ENCODE measurements at regions not wholly inside any gene's neighbourhood (a gene's known extent, or its start where the extent isn't known, plus 50 kb on each side); places are given as distances from the start of the nearest gene placed in this dataset.

DNA sequence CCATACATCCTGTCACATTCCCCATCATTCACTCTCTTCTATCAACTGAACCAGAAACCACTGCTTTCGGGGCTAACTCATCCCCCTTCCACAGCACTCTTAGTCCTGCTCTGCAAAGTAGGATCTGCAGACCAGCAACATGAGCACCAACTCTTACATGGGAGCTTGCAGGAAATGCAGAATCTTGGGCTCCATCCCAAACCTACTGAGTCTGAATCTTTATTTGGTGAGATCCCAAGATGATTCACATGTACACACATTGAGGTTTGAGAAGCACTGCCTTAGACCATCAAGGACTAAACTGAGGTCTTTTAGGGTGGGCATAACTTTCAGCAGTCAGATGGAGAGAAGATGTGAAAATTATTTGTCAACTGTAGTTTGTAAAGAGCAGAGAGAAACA is 235.6 kb upstream of the EPHA4 start:
- in situ Hi-C loops (cut with MboI; ENCODE audit: low pct_unique_long_range_greater_than_20kb, low sequenced_read_pairs): no loop called here
- no peak for DNase-seq

DNA sequence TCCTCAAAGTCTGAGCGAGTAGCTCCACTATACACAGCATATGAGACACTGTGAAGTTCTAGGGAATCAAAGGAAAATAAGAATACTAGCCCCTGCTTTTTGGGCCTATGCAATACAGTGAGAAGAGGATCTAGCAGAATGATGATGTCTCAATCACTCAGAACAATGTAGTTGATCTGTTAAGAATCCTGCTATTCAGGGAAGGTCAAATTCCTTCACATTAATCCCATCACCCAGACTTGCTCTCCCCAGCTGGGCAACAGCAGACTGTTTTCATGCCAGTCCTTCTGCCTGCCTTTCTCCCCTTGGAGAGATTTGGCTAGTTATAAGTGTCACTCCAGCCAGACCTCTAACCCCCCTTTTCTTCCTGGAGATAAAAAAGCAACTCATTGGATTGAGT is 230.0 kb upstream of the EPHA4 start:
- DNase-seq: no peak
- in situ Hi-C loops (cut with MboI; ENCODE audit: low pct_unique_long_range_greater_than_20kb, low sequenced_read_pairs): no loop called here

DNA sequence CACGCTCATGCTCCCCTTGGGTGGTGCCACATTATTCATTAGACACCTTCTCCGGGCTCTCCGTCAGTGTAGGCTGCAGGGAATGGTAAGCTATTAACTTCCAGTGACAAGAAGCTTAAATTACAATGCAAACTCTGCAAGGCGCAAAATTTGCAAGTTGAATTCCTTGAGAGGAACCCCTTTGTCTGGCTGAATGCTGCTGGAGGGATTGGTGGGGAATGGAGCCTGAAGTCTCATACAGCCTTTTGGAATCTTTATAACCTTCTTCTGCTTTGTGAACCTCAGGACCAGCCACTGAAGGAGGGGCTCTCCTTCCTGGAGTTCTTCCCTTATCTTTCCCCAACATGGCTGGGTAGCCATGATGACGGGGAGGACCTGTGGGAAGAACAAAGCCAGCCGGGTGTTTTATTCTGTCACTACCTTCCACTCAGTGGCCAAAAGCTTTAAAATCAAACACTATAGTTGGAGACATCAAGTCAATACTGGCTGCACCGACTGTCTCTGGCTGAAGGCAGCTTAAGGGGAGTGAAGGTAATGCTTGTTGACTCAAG is 220.9 kb upstream of the EPHA4 start:
- in situ Hi-C loops (cut with MboI; ENCODE audit: low pct_unique_long_range_greater_than_20kb, low sequenced_read_pairs): no loop called here
- DNase-seq: no peak

DNA sequence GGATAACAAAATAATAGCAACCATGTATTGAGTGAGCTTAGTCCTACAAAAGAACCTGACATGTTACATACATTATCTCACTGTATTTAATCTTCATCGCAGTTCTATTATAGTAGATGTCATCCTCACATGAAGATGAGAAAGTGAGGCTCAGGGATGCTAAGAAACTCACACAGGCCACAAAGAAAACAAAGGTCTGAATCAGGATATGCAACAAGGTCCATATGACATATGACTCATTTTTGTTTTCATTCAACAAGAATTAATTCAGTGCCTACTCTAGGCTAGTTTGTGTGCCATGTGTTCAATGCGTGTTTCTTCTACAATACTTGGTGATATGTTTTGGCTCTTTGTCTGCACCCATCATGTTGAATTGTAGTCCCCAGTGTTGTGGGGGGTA is 219.7 kb upstream of the EPHA4 start:
- no peak for DNase-seq
- in situ Hi-C loops (cut with MboI; ENCODE audit: low pct_unique_long_range_greater_than_20kb, low sequenced_read_pairs): no loop called here

DNA sequence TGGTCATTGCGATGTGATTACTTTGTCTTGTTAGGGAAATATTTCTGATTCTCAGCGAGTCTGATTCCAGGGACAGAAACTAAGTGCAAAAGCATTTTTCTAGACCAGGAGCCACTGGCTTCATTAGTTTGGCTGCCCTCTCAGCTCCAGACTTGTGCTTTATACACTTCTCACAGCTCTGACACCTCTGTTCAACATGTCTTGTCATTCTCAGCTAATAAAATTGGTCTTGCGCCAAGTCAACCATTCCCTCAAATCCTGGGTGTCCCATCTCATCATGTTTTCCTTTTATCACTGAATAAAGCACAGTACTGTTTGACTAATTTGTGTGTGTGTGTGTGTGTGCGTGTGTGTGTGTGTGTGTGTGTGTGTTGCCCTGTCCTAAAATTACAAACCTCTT is 215.5 kb upstream of the EPHA4 start:
- DNase-seq: no peak
- in situ Hi-C loops (cut with MboI; ENCODE audit: low pct_unique_long_range_greater_than_20kb, low sequenced_read_pairs): no loop called here

DNA sequence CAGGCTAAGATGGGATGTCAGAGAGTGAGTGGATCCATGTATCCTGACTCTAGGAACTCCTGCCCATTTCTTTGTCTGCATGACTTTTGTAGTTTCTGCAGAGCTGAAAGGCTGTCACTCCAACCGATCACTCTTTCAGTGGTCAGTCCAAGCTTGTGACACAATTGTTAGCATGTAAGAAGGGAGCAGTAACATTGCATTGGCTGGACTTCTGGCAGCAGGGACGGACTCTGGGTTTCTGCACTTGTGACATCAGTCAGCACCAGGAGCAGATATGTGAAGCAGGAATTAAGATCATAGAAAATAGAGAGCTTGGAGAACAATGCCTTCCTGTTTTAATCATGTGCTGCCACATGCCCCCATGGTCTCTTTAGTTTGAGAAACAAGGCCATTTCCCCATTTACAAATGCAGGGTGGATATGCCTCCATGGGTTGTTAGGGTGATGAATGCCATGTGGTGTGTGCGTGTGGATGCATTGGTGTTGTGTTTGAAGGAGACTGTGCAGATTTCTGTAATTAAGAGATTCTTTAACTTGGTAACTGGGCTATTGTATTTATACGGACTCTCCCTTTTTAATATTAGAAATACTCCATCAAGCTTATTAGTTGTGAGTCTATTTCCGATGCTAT is 214.3 kb upstream of the EPHA4 start:
- no peak for DNase-seq
- in situ Hi-C loops (cut with MboI; ENCODE audit: low pct_unique_long_range_greater_than_20kb, low sequenced_read_pairs): no loop called here

DNA sequence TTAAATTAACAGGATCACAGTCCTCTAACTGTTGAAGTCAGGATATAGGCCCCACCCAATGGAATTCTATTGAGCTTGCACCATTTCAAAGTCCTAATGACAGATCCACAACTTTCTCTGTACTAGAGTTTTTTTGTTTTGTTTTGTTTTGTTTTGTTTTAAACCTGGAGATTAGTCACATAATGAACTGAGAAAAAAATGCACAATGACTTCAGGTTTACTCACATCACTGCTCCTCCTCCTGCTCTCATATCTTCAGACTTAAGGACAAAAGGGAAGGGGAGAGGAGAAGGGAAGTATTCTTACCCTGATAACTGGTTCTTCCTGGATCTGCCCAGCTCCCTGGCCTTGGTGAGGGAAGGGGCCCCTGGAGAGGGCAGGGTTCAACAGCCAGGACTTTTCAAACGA is 208.2 kb upstream of the EPHA4 start:
- DNase-seq: no peak
- in situ Hi-C loops (cut with MboI; ENCODE audit: low pct_unique_long_range_greater_than_20kb, low sequenced_read_pairs): no loop called here

DNA sequence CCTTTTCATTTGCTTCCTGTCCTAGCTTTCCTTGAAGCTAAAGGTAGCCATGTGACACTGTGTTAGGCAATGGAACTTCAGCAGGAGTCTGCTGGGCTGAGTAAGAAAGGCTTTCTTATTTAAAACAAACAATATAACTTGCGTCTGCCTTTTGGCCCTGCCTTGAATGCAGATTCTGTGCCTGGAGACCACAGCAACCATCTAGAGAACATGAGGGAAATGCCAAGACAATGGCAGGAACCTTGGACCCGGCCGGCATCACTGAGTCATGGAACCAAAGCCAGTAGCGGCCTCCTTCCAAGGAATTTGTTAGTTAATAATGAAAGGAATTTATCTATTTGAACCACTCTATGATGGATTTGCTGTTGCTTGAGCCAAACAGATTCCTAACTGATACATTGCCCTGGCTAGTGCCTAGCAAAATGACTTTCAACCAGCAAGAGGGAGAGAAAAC is 207.5 kb upstream of the EPHA4 start:
- no peak for DNase-seq
- in situ Hi-C loops (cut with MboI; ENCODE audit: low pct_unique_long_range_greater_than_20kb, low sequenced_read_pairs): no loop called here

DNA sequence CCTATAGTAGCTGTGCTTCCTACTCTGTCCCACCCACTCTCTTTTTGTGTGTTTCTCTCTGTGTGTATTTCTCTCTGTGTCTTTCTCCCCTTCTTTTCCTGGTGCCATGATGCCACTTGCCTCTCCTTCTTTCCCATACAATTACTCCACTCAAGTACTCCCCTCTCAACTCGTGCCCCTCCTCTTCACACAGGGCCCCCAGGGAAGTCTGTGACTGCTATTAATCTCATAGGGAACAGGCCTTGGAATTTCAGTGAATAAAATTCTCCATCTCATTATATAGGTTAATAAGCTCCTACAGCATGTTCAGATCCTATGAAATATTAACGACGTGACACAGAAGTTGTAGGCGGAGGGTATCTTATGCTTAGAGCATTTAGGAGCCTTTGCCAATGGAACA is 205.9 kb upstream of the EPHA4 start:
- in situ Hi-C loops (cut with MboI; ENCODE audit: low pct_unique_long_range_greater_than_20kb, low sequenced_read_pairs): no loop called here
- DNase-seq: no peak

DNA sequence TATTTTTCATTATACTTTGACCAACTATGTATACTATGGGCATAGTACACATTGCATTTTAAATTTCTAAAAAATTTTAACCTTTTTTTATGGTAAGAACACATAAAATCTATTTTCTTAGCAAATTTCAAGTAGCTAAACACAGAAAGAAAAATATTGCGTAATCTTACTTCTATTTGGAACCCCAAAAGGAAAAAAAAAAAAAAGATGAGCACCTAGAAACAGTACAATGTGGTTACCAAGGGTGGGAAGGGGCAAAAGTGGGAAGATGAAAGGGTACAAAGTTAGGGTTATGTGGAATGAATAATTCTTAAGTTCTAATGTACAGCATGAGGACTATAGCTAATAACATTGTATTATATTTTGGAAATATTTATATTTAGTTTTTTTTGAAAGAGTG is 205.0 kb upstream of the EPHA4 start:
- in situ Hi-C loops (cut with MboI; ENCODE audit: low pct_unique_long_range_greater_than_20kb, low sequenced_read_pairs): no loop called here
- DNase-seq: no peak

DNA sequence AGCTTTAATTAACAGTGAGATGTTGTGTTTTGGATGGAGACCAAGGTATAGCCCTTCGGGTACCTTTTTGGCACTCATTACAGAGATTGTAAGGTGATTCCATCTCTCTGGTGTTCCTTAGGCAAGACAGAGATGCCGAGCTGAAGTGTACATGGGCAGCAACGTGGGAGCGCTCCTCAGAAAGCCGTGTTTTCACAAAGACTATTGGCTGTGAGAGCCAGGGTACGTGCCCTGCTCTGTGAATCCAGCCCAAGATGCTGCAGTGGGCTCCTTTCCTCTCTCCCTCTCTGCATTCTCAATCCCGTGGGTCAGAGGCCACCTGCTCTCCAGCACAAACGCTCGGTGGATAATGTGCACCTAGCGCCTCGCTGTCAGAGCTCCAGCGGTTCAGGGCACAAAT is 203.0 kb upstream of the EPHA4 start:
- DNase-seq: no peak
- in situ Hi-C loops (cut with MboI; ENCODE audit: low pct_unique_long_range_greater_than_20kb, low sequenced_read_pairs): no loop called here

DNA sequence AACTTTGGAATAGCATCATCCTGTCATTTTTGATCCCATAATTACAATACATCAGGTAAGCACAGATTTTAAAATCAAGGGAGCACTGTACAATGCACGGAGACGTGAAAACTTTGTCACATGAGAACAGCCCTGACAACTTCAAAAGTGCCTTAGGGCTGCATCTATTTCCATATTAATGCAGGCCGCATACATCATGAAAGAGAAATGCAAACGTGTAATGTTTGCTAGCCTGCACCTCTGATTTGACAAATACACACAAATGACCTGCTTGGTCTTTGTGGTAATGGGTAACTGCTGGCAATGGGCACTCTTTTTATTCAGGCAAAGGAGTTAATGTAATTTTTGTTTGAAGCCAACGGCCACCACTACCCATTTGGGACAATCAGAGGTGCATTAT is 202.0 kb upstream of the EPHA4 start:
- in situ Hi-C loops (cut with MboI; ENCODE audit: low pct_unique_long_range_greater_than_20kb, low sequenced_read_pairs): no loop called here
- DNase-seq: no peak

DNA sequence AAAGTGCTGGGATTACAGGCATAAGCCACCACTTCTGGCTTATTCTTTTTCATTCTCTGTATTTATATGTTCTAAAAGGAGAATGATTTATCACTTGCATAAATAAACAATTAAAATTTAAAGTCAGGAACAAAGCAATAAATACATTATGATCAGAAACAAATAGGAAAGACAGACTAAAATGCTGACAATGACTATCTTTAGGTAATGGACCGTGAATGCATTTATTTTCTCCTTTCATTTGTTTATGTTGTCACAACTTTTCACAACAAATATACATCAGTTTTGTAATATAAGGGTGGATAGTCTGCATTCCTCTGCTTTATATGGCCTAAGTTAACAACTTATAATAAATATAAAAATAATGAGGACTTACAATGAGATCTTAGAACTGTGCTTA is 199.2 kb upstream of the EPHA4 start:
- in situ Hi-C loops (cut with MboI; ENCODE audit: low pct_unique_long_range_greater_than_20kb, low sequenced_read_pairs): no loop called here
- DNase-seq: no peak

DNA sequence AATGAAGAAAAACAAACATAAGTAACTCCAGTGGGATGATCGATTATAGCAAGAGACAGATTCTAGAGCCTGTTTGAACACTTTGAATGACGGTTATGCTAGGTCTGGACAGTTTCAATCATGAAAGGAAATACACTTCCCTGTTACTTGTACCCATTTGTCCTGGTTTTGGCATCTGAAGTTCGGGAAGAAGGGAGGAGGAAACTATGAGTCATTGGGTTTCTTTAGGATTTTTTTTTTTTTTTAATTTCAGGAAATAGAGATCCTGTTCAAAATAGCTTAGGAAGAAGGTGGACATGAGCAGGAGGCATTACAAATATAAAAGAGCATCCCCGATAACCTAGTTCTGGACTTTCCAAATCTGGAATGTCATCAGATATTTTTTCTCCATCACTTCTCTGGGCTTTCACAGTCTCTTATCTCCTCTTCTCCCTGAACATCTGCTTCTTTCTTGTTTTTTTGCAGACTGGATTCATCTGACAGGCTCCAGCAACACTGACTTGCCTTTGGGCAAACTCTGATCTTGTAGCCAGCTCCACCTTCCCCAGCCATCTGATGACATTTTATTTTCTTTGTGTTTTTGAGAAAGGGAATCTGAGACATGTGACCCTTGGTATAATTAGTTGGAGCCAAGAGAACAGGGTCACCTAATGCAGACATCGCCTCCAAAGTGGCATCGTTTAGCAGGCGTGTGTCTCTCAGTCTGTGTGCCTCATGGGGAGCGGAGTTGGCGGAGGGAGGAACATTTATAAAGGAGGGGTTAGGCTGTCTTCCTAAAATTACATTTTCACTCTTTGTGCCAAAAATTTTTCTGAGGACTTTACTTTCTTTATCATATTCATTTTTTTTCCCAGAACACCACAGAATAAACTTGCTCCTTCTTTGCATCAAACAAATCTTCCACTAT is 195.3 kb upstream of the EPHA4 start:
- in situ Hi-C loops (cut with MboI; ENCODE audit: low pct_unique_long_range_greater_than_20kb, low sequenced_read_pairs): no loop called here
- DNase-seq: no peak

DNA sequence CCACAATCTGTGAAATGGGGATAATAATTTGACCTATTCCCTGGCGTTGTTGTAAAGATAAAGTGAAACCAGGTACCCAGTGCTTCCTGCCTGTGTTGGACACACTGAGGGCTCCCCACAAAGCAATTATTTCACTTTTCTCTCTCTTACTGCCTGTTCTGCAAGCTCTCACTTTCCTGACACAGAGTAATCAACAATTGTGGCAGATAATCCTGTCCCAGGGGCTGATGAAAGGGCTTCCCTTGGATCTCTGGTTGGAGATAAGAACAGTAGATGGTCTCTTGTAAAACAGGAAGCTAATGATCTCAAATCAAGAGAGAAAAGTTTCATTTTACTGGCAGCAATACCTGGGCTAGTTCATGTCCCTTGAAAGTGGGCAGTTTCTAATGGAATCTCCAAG is 190.4 kb upstream of the EPHA4 start:
- in situ Hi-C loops (cut with MboI; ENCODE audit: low pct_unique_long_range_greater_than_20kb, low sequenced_read_pairs): no loop called here
- no peak for DNase-seq

DNA sequence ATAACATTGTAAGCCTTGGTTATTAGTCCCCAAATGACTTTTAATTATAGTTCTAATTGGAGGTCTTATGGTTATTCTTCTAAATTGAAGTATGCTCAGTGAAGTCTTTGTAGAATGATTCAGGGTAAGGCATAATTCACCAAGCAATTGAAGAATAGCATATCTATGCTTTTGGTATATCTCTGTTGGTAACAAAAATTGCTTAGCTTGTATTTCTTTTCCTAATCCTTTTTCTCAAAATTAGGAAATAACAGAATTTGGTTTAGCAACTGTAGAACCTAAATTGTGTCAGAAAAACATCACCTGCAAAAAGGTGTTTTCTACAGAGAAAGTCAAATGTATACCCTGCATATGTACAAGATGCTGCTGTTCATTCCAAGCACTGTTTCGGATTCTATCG is 189.2 kb upstream of the EPHA4 start:
- in situ Hi-C loops (cut with MboI; ENCODE audit: low pct_unique_long_range_greater_than_20kb, low sequenced_read_pairs): no loop called here

DNA sequence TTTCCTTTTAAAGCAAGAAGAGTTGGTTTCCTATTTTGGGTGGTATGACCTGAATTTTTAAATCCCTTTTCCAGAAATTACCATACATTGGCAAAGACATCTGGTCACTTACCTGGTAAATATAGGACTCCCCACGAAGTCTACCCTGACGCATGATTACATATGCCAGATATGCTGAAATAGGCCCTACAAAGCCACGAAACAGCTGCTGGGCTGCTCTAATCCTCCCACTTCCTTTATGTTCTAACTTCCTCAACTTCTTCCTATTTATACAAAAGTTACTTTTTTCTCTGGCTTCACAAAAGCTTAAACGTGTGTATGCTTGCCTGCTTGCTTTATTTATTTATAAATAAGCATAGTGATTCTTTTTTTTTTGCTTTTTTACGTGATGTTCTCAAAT is 186.0 kb upstream of the EPHA4 start:
- in situ Hi-C loops (cut with MboI; ENCODE audit: low pct_unique_long_range_greater_than_20kb, low sequenced_read_pairs): no loop called here
- peak; percentile 50 for DNase-seq

More for the DNA sequence above, 189.2 kb upstream of the EPHA4 start:
- DNase-seq: no peak

DNA sequence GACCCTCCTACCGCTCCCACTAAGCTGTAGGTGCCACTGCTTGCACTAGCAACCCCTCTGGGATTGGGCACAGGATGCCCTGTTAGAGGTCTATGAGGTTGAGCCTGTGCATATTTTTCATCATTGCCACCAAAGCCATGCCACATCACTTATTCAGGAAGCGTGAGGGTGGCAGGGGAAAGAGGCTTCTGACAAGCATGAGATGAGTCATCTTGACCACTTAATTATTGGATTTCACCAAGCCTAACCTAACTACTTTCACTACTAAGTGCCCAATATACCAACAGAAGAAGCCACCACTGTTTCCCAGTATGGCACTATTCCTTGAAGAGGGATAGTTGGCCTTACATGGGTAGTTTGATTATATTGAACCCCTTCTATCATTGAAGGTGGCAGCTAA is 181.3 kb upstream of the EPHA4 start:
- DNase-seq: no peak
- in situ Hi-C loops (cut with MboI; ENCODE audit: low pct_unique_long_range_greater_than_20kb, low sequenced_read_pairs): no loop called here

DNA sequence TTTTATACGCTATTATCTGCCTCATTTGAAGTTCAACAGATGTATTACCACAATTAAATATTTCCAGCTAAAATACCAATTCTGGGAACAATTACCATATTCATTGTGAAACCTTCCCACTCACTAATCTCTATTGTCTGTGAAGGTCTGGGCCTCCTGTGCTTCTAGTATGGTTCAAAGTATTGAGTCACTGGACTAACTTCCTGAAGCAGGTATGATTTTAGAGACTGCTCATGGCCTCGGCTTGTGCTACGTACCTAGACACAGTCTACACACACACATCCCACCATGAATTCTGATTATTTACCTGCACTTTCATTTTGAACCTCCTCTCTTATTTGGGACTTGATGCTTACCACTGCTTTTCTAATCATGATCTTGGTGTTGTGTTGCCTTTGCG is 180.7 kb upstream of the EPHA4 start:
- DNase-seq: no peak
- in situ Hi-C loops (cut with MboI; ENCODE audit: low pct_unique_long_range_greater_than_20kb, low sequenced_read_pairs): no loop called here

DNA sequence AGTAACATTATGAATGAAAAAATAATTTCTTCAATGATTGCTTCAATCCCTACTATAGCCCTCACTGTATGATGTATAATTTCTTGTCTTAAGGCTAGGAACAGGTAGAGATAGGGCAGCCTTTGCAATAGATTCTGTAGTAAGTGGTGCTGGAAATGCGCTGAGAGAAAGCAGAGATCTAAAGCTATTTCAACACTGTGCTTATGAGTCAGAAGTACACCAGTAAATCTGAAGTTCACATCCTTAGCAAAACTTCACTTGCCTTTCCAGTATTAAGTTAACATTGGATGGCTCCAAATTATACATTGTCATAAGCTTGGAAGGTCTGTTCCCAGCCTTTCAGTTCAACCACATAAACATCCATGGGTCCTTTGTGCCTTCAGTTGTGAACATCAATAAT is 178.2 kb upstream of the EPHA4 start:
- in situ Hi-C loops (cut with MboI; ENCODE audit: low pct_unique_long_range_greater_than_20kb, low sequenced_read_pairs): no loop called here
- no peak for DNase-seq

Measured in KBM-7 (cell line).